K562 (cell line): ENCODE measurements at regions not wholly inside any gene's neighbourhood (a gene's known extent, or its start where the extent isn't known, plus 50 kb on each side); places are given as distances from the start of the nearest gene placed in this dataset.

Source experiments
- ATAC-seq: fragments of 200-7000 bp; cut with Tn5 transposase; 3 replicates; pipeline ENCODE4 v1.9.1; 2020; ENCODE audit warnings: moderate library complexity
- BruUV-seq: library from RNA; stranded (reverse); fragments of 400-500 nt; replicated peaks from 2 replicates; lab custom pipeline; 2021; lab: Mats Ljungman, UMichigan
- CTCF ChIA-PET: fragments of 300-600 bp; formaldehyde crosslinking; extraction: SDS; loops from one replicate; lab custom pipeline; 2021; ENCODE audit warnings: low intra/inter-chr PET ratio; lab: Yijun Ruan, JAX
- POLR2A ChIA-PET: fragments of 300-600, 350-650 bp; sonication (Branson Sonifier 250); formaldehyde crosslinking; extraction: SDS; loops from one replicate; lab custom pipeline; 2021; ENCODE audit warnings: antibody characterized with exemption, inconsistent platforms; lab: Yijun Ruan, JAX
- DNase-seq, 4 experiments: peaks; one replicate each; pipeline versions ENCODE4 v3.0.0 to v3.0.0-alpha.2; 2011 to 2018; ENCODE audit warnings: low spot score in 3 of 4, mixed read lengths in 3 of 4; ENCODE audit errors: extremely low read depth in 1 of 4
- FAIRE-seq: peaks from 2 replicates; lab custom pipeline; 2011; peaks lifted over from hg19 to GRCh38; lab: Jason Lieb, UNC
- H2AFZ ChIP-seq: 2 replicates; pipeline ENCODE4 v1.6.0; 2011; ENCODE audit warnings: low read depth, low read length, control low read depth, inconsistent platforms
- H3K27ac ChIP-seq: fragments of 200-600 bp; 3 replicates; pipeline ENCODE4 v1.8.0; 2011; ENCODE audit warnings: low read depth, mild to moderate bottlenecking, control low read depth, inconsistent platforms, low read length, moderate library complexity, mixed read lengths; ENCODE audit errors: extremely low read depth
- H3K27me3 ChIP-seq, 2 experiments: fragments of 300-600 bp in 1 of 2; 2 replicates in 1 of 2; 3 replicates in 1 of 2; pipeline versions ENCODE4 v1.6.0 to v1.8.0; 2011; ENCODE audit warnings: inconsistent platforms in 2 of 2, low read length in 2 of 2, mild to moderate bottlenecking in 1 of 2, mixed read lengths in 1 of 2, moderate library complexity in 1 of 2; ENCODE audit not compliant: control insufficient read depth in 2 of 2, insufficient read depth in 2 of 2
- H3K36me3 ChIP-seq: fragments of 300-600 bp; 3 replicates; pipeline ENCODE4 v1.8.0; 2011; ENCODE audit warnings: mild to moderate bottlenecking, low read length, inconsistent platforms; ENCODE audit not compliant: control insufficient read depth, insufficient read depth
- H3K4me1 ChIP-seq, 2 experiments: fragments of 200-600 bp in 1 of 2; replicated peaks in 1 of 2; 2 replicates in 1 of 2; 3 replicates in 1 of 2; pipeline versions ENCODE4 v1.5.1 to v1.8.0; 2011; ENCODE audit warnings: inconsistent platforms in 2 of 2, low read length in 2 of 2, mild to moderate bottlenecking in 1 of 2, mixed read lengths in 1 of 2, moderate library complexity in 1 of 2; ENCODE audit not compliant: control insufficient read depth in 2 of 2, insufficient read depth in 2 of 2
- H3K4me2 ChIP-seq: 2 replicates; pipeline ENCODE4 v1.6.1; 2011; ENCODE audit warnings: low read length, control low read depth, inconsistent platforms, mixed read lengths; ENCODE audit not compliant: insufficient read depth
- H3K4me3 ChIP-seq: fragments of 200-600 bp; sonication (generic), shearing (Covaris generic); 2 replicates; pipeline ENCODE4 v1.5.1; 2016; ENCODE audit warnings: control low read depth, inconsistent platforms
- H3K79me2 ChIP-seq: fragments of 200-600 bp; 3 replicates; pipeline ENCODE4 v1.8.0; 2011; ENCODE audit warnings: low read length, inconsistent platforms; ENCODE audit not compliant: control insufficient read depth, insufficient read depth
- H3K9ac ChIP-seq, 2 experiments: 2 replicates each; pipeline versions ENCODE4 v1.6.0 to v1.6.1; 2011; ENCODE audit warnings: low read depth in 2 of 2, low read length in 2 of 2, control low read depth in 1 of 2, inconsistent platforms in 1 of 2, mild to moderate bottlenecking in 1 of 2, mixed read lengths in 1 of 2; ENCODE audit not compliant: insufficient read depth in 1 of 2
- H3K9me1 ChIP-seq: one replicate; pipeline ENCODE4 v1.6.0; 2011; ENCODE audit warnings: inconsistent platforms, mild to moderate bottlenecking, low read length, moderate library complexity; ENCODE audit not compliant: control insufficient read depth, insufficient read depth
- H3K9me3 ChIP-seq: replicated peaks from 2 replicates; pipeline ENCODE4 v1.5.1; 2011; ENCODE audit warnings: low read depth, low read length, inconsistent platforms; ENCODE audit not compliant: control insufficient read depth, insufficient read depth
- H4K20me1 ChIP-seq: replicated peaks from 2 replicates; pipeline ENCODE4 v1.6.1; 2011; ENCODE audit warnings: low read length, inconsistent platforms, mixed read lengths; ENCODE audit not compliant: control insufficient read depth, insufficient read depth
- ASH1L ChIP-seq: fragments of 450-650 bp; IDR thresholded peaks from 2 replicates; pipeline ENCODE4 v1.6.1; 2018; ENCODE audit warnings: borderline replicate concordance, mild to moderate bottlenecking, low read depth; ENCODE audit not compliant: partially characterized antibody
- CBX5 ChIP-seq: IDR thresholded peaks from 2 replicates; pipeline ENCODE4 v1.6.1; 2014; ENCODE audit warnings: low read depth, borderline replicate concordance
- CREBBP ChIP-seq: IDR thresholded peaks from one replicate; pipeline ENCODE4 v1.6.1; 2012; ENCODE audit warnings: low read depth, mild to moderate bottlenecking, control low read depth, inconsistent platforms, low read length
- HOMEZ ChIP-seq: fragments of 250-450 bp; sonication (Bioruptor Pico); IDR thresholded peaks from 2 replicates; pipeline ENCODE4 v1.4.0; 2020; ENCODE audit warnings: mild to moderate bottlenecking, moderate library complexity
- KDM4B ChIP-seq, 2 experiments: fragments of 450-650 bp in 1 of 2; sonication (generic) in 1 of 2; IDR thresholded peaks; 2 replicates each; pipeline ENCODE4 v1.6.1; 2016 to 2017; ENCODE audit warnings: borderline replicate concordance in 2 of 2, antibody characterized with exemption in 1 of 2, low read depth in 1 of 2, mild to moderate bottlenecking in 1 of 2
- SAFB2 ChIP-seq: fragments of 200-400 bp; formaldehyde crosslinking; IDR thresholded peaks from 2 replicates; pipeline ENCODE4 v1.6.1; 2018; ENCODE audit warnings: borderline replicate concordance, low read length, low read depth, moderate library complexity; ENCODE audit not compliant: severe bottlenecking
- SMC3 ChIP-seq: conservative IDR thresholded peaks from 2 replicates; pipeline ENCODE4 v1.6.1; 2011; ENCODE audit warnings: low read depth, low read length, improper control_type of control experiment; ENCODE audit not compliant: insufficient read depth
- ZC3H8 ChIP-seq: fragments of 450-650 bp; IDR thresholded peaks from 2 replicates; pipeline ENCODE4 v1.6.1; 2017
- ZNF212 ChIP-seq: fragments of 450-650 bp; formaldehyde crosslinking; IDR thresholded peaks from 2 replicates; pipeline ENCODE4 v1.4.0; 2020; ENCODE audit warnings: mild to moderate bottlenecking
- WGBS: fragments of 100-300 bp; shearing (Covaris generic); methylation state at CpG from one replicate; pipeline ENCODE4 v1.1.6; 2016; ENCODE audit warnings: low coverage, mixed read lengths; ENCODE audit not compliant: insufficient coverage; ENCODE audit errors: missing lambda C conversion rate; 5-methylcytosine and 5-hydroxymethylcytosine counted together
- in situ Hi-C: fragments of 300-500 bp; cut with MboI; formaldehyde crosslinking; loops from 4 replicates; pipeline ENCODE4 v1.15.0; 2018; ENCODE audit warnings: inconsistent platforms, mixed read lengths
- intact Hi-C: fragments of 100-400 bp; cut with micrococcal nuclease; formaldehyde crosslinking; loops from 2 replicates; pipeline ENCODE4 v1.14.2; 2022

- H2AFZ ChIP-seq, result no peak overlapping the region
- WGBS, result 3% methylated on average over 2 of the region's 2 CpGs
- POLR2A ChIA-PET, result no interaction called here
- no peak overlapping the region for H3K27ac ChIP-seq
- in situ Hi-C loops, result no loop called here
- no peak for TF ChIP-seq SAFB2
- no peak for TF ChIP-seq KDM4B (IDR thresholded peaks at IDR 0.05; ENCODE audit: borderline replicate concordance in 2 of 2, low read depth in 1 of 2)
- no peak for TF ChIP-seq HOMEZ (CRISPR knock-in tag)
- no peak for TF ChIP-seq ZNF212 (CRISPR knock-in tag)
- no peak for TF ChIP-seq CREBBP
- no peak for TF ChIP-seq CBX5
- no peak for TF ChIP-seq SMC3
- no peak for TF ChIP-seq ASH1L
- TF ChIP-seq ZC3H8, result no peak
- no TSS peak for BruUV-seq
- no peaks in the 10 kb centered on the region for H3K27me3 ChIP-seq
- no peak for ATAC-seq
- no peaks in the 10 kb centered on the region for H3K36me3 ChIP-seq
- no peaks in the 10 kb centered on the region for H3K9me1 ChIP-seq
- H4K20me1 ChIP-seq, result no peaks in the 10 kb centered on the region
- CTCF ChIA-PET, result no interaction called here
- H3K9me3 ChIP-seq, result no peaks in the 10 kb centered on the region
- no peak for DNase-seq
- no peak overlapping the region for H3K9ac ChIP-seq
- H3K4me3 ChIP-seq, result no peak overlapping the region
- H3K4me1 ChIP-seq, result no peaks in the 10 kb centered on the region
- H3K79me2 ChIP-seq, result no peaks in the 10 kb centered on the region
- no peak overlapping the region for H3K4me2 ChIP-seq
- intact Hi-C loops, result no loop called here
- FAIRE-seq, result no peak
Observed at GRCh38 chr2:189367343-189367742, 73.9 kb upstream of the WDR75 start.
